GM18498 (cell line): ENCODE measurements at regions not wholly inside any gene's neighbourhood (a gene's known extent, or its start where the extent isn't known, plus 50 kb on each side); places are given as distances from the start of the nearest gene placed in this dataset.
"Not testable (repeated sequence)": the region's sequence is repeated elsewhere in the genome, so short reads cannot be mapped to it uniquely, and the experiment has no call there.

Experiments used
- ATAC-seq: cut with Tn5 transposase; IDR thresholded peaks from one replicate; pipeline ENCODE4 v1.9.1; 2021; ENCODE audit warnings: mild to moderate bottlenecking, moderate library complexity; ENCODE audit not compliant: unreplicated experiment

DNA sequence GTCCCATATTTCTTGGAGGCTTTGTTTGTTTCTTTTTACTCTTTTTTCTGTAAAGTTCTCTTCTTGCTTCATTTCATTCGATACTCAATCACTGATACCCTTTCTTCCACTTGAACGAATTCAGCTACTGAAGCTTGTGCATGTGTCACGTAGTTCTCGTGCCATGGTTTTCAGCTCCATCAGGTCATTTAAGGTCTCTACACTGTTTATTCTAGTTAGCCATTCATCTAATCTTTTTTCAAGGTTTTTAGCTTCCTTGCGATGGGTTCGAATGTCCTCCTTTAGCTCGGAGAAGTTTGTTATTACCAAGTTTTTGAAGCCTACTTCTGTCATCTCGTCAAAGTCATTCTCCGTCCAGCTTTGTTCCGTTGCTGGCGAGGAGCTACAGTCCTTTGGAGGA lies 55.6 kb upstream of the CRYM start:
- not testable (repeated sequence) for ATAC-seq
